GM19099 (cell line): ENCODE measurements at regions not wholly inside any gene's neighbourhood (a gene's known extent, or its start where the extent isn't known, plus 50 kb on each side); places are given as distances from the start of the nearest gene placed in this dataset.

Experiments
- POLR2A ChIP-seq: IDR thresholded peaks from 3 replicates; pipeline ENCODE4 v1.6.1; 2011; ENCODE audit warnings: low read depth; ENCODE audit not compliant: insufficient read length; ENCODE audit errors: extremely low read depth

DNA sequence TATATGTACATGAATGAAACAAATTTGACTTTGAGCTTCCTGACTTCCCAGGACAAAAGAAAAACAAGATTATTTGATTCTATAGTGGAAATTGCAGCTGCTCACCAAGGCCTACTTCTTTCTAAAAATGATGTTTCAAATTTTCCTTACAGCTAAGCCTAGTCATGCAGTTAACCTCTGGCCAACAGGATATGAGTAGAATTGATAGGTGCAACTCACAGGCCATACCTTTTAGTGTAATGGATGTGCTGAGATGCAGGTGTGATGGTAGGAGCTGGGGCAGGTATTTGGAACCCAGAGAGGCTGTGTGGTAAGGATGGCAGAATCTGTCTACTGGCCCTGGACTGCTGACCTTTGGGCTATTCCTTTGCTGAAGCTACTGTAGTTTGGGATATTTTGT lies 230.9 kb upstream of the PREP start:
- TF ChIP-seq POLR2A, result no peak

DNA sequence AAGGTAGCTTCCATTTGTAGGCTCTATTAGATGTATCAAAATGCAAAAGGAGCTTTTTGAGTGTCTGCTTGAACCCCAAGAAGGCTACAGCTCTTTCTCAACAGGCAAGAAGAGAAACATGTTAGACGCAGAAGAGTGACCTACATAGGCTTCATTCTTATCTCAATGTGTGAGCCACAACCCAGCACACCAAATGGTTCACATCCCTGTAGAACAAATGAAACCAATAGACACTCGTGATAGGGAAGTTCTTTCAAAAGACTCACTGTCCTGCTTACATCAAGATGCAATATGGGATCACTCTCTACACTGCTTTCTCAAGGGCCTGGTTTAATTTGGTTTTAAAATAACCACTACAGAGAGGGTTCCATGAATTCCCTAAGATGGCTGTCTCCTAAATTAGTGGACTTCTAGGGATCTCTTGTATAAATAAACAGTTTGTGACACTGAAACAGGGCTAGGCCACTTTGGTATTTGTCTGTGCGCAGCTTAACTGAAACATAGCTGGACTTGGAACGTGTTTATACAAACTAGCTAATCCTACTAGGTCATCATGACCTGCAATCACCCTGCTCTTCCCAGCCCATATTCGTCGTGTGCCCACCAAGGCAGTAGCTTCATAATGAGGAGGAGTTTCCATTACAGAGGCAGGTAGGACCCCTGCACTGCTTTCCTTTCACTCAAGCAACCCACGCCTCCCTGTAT lies 225.4 kb upstream of the PREP start:
- no peak for TF ChIP-seq POLR2A

DNA sequence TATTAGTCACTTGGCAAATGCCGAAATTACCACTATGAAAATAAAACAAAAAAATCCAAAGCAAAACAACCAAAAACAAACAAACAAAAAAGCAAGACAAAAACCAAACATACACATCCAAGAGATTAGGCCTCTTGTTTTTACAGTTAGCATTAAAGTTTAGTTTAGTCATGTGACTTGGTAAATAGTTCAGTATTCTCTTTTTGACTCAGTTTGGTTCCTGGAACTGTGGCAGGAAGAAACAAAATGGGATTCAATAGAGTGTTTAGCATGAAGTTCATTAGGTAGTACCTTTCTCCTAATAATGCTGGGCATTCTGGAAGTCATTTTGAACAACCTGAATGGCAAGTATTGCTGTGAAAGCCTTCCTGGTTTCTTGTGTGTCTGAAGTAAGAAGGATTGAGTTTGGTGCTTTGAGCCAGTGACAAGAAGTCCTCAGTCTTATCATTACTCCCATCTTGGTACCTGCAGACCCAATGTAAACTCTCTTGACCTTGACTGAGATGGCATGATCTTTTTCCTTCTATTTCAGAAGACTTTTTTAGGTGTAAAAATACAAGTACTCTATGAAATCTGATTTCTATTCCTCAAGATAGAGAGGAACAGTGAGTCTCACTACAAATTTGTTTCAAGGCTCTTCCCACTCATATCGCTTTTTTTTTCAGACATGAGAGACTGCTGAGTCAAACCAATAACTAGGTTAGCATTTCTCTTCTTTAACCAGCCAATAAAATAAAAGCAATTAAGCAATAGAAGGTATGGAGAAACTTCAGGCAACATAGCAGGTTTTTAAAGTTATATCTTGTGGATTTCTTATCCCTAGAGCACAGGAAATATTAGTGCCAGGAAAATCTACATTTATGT lies 223.6 kb upstream of the PREP start:
- TF ChIP-seq POLR2A, result no peak

DNA sequence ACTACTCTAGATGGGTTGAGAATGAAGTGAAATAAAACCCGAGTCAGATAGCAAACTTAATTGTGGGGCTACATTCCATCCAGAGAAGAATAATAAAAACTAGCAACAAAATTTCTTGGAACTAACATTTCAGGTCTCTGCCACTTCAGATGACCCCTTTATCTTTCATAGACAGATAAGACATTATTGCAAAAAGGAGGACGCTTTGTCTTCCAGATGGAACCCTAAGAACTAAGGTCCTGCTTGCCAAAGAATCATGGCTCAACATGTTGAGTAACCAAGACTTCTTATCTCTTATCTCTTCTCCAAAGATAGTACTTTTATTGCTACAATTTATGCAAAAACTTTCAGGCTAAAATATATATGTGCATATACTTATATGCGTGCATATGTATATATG lies 221.1 kb upstream of the PREP start:
- no peak for TF ChIP-seq POLR2A

DNA sequence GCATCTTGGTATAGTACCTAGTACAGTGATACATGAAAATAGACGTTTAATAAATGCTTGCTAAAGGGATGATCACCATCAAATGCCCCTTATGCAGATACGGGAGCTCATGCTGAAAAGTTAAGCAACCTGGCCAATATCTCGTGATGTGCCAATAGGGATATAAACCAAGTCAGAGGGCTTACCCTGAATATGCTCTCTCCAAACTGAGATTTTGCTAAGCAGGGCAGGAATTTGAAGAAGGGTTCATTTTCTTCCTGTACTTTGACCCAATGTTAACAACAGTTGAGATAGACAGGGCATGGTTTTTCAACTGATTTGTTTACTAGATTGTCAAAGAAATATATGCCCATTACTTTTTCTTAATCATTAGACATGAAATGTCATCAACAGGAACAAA lies 219.3 kb upstream of the PREP start:
- TF ChIP-seq POLR2A, result no peak

DNA sequence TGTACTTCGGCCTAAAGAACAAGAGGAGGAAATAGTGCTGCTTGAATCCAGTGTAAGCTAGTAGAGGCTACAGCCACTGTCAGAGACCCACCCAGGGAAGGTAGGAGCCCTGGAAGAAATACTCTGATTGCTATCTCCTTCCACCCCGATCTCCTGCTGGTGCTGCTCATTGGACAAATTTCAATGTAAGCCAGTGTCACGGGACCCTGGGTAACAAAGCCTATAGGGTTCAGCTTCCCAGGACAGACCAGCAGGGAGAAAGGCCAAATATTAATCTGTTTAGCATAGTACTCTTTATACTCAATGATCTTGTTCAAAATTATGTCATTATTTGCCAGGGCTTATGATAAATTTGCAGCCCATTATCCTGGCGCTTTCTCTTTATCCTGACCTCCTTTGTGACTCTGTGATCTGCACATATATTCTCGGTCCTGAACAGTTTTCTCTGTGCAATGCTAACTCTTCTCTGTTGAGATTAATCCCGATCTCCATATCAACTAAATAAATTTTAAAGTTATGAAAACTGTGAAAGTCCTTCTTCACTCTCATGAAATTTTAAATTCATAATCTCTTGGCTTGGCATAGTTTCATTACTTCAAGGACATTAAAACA lies 218.8 kb upstream of the PREP start:
- no peak for TF ChIP-seq POLR2A

DNA sequence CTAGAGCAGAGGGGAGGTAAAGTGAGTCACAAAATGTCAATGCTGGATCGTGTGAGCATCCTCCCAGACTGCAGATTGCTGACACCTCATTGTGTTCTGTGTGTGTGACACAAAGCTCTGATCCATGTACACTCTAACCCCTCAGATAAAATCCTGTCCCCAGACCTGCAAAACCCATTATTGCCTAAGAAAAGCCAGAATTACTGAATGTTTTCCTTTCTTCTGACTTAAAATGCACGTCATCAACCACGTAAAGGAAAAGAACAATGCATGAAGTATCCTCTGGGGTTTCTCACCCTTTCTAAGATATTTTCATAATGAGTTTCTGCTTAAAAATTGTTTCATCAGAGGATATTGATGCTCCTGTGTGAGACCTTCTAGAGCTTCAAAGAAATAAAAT lies 218.0 kb upstream of the PREP start:
- no peak for TF ChIP-seq POLR2A

DNA sequence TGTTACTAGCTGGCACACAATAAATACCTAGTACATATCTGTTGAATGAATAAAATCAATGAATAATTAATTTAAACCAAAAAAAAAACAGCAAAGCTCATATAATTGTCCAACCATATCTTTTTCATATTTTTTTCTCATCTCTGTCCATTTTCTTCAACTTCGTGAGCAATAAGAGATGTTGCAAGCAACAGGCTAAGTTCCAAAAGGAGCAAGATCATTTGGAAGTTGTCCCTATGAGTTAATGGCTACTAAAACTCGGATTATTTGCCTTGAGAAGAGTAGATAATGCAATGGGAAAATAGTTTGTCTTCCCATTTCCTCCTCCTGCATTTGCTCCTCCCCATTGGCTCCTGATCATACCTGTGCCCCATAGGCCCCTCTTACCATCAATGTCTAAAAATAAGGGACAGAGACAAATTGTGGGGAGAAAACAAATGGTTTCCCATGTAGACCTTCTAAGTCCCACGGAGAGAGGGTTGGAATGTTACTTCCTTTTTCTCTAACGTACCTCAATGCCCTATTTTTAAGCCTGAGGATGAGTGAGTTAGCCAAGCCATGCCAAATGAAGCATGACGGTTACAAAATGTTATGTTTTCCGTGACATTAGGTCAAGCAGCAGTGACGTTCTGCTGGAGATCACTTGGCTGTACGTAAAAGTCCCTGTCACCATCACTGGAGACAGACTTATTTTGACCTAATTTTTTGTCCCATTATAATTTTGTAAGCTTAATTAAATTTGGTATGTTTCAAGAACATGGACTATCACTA lies 217.3 kb upstream of the PREP start:
- no peak for TF ChIP-seq POLR2A

DNA sequence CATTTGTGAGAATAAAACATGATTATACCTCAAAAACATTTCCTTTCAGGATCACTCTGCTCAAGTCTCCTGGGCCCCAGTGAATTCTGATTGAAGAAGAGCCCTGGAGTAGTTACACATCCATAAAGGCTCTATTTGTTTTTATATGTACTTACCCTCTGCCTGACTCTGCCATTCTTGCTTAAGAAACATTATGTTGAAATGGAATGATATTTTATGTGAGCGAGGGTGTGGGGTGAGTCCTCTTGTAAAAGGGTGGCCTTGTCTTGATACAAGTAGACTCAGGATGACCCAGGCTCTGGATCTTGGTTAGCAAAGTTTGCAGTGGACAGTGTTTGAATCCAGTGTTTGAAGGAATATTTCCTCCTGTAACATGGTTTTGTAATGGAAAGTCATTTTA lies 215.4 kb upstream of the PREP start:
- no peak for TF ChIP-seq POLR2A

DNA sequence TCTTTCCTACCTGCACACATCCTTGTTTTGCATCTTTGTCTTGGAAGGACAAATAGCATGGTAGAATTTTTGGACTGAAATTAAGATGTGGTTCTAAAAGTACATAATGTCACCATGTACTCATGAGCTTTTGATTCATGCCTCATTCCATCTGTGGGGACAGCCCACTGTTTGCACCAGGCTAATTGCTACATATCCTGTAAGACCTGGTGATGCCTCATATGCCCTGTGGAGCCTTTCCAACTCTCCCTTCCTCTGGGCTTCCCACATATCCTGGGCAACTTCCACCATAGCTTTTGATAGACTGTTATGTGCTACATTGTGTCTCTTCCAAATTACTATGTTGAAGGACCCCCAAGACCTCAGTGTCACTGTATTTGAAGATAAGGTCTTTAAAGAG lies 213.6 kb upstream of the PREP start:
- TF ChIP-seq POLR2A, result no peak

DNA sequence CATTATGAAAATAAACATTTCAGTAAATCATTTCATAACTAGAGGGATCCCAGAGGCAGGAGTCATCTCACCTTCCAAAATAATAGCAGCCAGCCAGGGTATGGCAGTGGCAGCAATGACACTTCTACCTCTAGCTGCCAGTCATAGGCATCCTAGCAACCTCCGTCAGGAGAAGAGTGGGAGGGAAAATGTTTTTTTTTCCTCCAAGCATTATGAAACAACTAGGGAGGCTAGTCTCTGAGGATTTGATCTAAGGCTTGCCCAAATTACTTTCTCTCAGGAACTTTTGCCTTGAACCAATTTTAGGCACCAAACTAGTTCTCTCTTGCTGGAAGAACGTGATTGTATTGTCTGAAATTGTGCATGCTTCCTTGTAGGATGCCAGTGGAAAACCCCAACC lies 208.7 kb upstream of the PREP start:
- no peak for TF ChIP-seq POLR2A

DNA sequence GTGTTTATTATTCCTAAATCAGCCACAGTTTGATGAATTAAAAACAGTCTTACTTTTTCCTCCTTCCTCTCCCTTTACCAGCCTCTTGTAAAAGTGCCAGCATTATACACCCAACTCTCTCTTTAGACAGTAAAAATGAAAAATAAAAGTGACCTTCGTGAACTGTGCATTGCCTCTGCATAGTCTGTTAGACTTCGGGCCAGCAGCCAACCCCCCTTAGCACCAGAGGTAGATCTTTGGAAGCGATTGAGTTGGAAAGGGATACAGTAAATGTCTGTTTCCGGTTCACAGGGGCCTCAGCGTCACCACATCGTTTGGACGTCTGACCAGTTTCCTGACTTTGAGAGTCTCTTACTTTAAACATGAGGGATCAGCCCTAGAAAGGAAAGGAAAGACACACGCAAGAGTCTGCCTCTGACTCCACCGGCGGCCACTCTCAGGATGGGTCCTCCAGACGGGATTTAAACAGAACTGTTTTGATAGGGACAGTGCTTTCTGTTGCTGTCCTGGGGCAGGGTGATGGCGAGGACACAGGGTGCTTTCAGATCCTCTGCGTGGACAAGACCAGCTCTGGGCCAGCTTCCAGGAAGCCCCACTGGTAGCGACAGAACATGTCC lies 206.6 kb upstream of the PREP start:
- no peak for TF ChIP-seq POLR2A

DNA sequence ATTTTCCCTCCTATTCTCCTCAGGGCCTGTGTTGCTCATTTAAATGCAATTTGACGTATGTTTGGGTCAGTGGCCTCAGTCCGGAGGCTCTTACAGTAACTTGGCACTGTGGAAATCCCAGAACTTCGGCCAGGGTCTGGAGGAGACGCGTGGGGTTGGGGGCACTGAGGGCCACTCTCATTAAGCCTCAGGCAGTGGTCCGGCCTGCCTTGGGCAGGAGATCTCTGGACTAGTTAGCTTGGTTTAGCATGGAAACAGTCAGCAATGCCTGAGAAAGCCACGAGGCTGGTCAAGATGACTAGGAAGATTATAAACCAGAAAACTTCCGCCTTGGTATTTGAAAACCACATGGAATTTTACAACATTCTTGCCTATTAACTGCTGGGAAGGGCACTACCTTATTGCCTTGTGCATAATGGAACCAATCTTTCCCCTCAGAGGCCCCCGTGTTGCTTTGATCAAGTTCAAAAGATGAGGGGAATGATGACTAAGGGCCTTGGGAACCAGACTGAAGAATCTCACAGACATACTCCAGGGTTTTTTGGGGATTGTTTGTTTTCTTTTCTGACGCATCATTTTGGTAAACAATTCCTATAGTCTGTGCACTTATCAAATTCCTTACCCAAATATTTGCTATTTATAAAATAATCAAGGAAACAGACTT lies 206.0 kb upstream of the PREP start:
- TF ChIP-seq POLR2A, result no peak
